Mesothelial cell of epicardium (in vitro differentiated cells): ENCODE measurements at regions not wholly inside any gene's neighbourhood (a gene's known extent, or its start where the extent isn't known, plus 50 kb on each side); places are given as distances from the start of the nearest gene placed in this dataset.

ENCODE experiments used
- DNase-seq, 2 experiments: peaks; one replicate each; pipeline ENCODE4 v3.0.0; 2021; ENCODE audit warnings: low spot score in 2 of 2; ENCODE audit not compliant: unreplicated experiment in 2 of 2
- H3K27ac Mint-ChIP-seq: 2 replicates; pipeline ENCODE4 v1.8.0; 2021; ENCODE audit warnings: mixed read lengths
- H3K27me3 Mint-ChIP-seq: 2 replicates; pipeline ENCODE4 v1.8.0; 2021; ENCODE audit warnings: low read depth, mixed read lengths
- H3K36me3 Mint-ChIP-seq: 2 replicates; pipeline ENCODE4 v1.8.0; 2021; ENCODE audit warnings: mixed read lengths
- H3K4me1 Mint-ChIP-seq: 2 replicates; pipeline ENCODE4 v1.8.0; 2021; ENCODE audit warnings: mixed read lengths
- H3K4me3 Mint-ChIP-seq: 2 replicates; pipeline ENCODE4 v1.8.0; 2021; ENCODE audit warnings: mild to moderate bottlenecking, moderate library complexity, mixed read lengths
- H3K9me3 Mint-ChIP-seq: 2 replicates; pipeline ENCODE4 v1.8.0; 2021; ENCODE audit warnings: mixed read lengths
- CTCF ChIP-seq: fragments of 200-600 bp; sonication (generic); IDR thresholded peaks from one replicate; pipeline ENCODE4 v1.5.0; 2021; ENCODE audit warnings: antibody characterized with exemption; ENCODE audit not compliant: unreplicated experiment

- H3K36me3 Mint-ChIP-seq = peaks cover 4% of the 10 kb centered on the region
- no peaks in the 10 kb centered on the region for H3K27me3 Mint-ChIP-seq
- peaks cover 6% of the 10 kb centered on the region for H3K9me3 Mint-ChIP-seq
- DNase-seq = no peak
- no peaks in the 10 kb centered on the region for H3K4me1 Mint-ChIP-seq
- no peak for TF ChIP-seq CTCF
- H3K27ac Mint-ChIP-seq = no peak overlapping the region
- H3K4me3 Mint-ChIP-seq = no peak overlapping the region
Measured at GRCh38 chr2:200209030-200209429, 97.5 kb upstream of the SPATS2L start.

DNA sequence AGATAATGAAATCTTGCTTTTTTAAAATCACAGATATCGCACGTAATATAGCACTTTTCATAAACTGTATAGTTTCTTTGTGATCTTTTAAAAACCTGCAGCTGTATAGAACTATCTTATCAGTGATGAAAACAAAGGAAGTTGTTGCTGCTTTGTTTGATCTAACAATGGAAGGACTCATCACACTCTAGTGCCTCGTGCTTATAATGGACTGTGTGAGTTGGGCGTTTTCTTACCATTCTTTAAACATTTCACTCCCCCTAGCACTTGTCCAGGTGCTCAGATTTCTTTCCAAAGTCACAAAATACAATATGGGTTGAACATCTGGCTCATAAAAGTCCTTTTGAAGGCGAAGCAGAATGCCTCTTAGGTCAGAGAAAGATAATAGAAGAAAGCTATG, 94.8 kb upstream of the SPATS2L start:
- H3K4me3 Mint-ChIP-seq = no peak overlapping the region
- DNase-seq = no peak
- H3K4me1 Mint-ChIP-seq = no peaks in the 10 kb centered on the region
- no peaks in the 10 kb centered on the region for H3K9me3 Mint-ChIP-seq
- TF ChIP-seq CTCF = no peak
- H3K36me3 Mint-ChIP-seq = no peaks in the 10 kb centered on the region
- H3K27me3 Mint-ChIP-seq = no peaks in the 10 kb centered on the region
- no peak overlapping the region for H3K27ac Mint-ChIP-seq

- no peaks in the 10 kb centered on the region for H3K9me3 Mint-ChIP-seq
- no peak overlapping the region for H3K27ac Mint-ChIP-seq
- no peaks in the 10 kb centered on the region for H3K27me3 Mint-ChIP-seq
- DNase-seq = no peak
- no peaks in the 10 kb centered on the region for H3K36me3 Mint-ChIP-seq
- H3K4me3 Mint-ChIP-seq = no peak overlapping the region
- TF ChIP-seq CTCF = no peak
- H3K4me1 Mint-ChIP-seq = no peaks in the 10 kb centered on the region
Measured at GRCh38 chr2:200212862-200213425, 93.5 kb upstream of the SPATS2L start.

DNA sequence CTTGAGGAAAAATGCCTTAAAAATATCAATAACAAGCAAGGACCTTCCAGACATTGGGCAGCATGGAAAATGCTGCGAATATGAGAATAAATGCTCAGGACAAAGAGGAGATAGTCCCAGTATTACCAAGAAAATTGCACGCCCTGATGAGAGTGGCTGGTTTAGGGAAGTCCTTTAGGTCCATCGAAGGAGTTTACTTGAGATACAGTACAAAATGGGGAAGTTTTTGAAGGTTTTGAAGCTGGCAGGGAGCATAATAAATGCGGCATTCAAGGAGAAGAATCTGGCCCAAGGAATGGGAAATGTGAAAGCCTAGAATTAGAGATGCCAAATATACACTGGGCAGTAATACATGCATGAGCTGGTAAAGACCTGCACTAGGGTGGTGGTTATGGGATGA, 90.2 kb upstream of the SPATS2L start:
- Mint-ChIP-seq H3K27me3 (no peaks in the 10 kb centered on the region), H3K27ac (no peak overlapping the region), H3K4me3 (no peak overlapping the region), H3K36me3 (no peaks in the 10 kb centered on the region), H3K4me1 (peaks cover 8% of the 10 kb centered on the region), H3K9me3 (no peaks in the 10 kb centered on the region)
- no peak for TF ChIP-seq CTCF
- no peak for DNase-seq

- H3K9me3 Mint-ChIP-seq = no peaks in the 10 kb centered on the region
- peaks cover 8% of the 10 kb centered on the region for H3K4me1 Mint-ChIP-seq
- DNase-seq = no peak
- H3K27me3 Mint-ChIP-seq = no peaks in the 10 kb centered on the region
- TF ChIP-seq CTCF = no peak
- H3K27ac Mint-ChIP-seq = no peak overlapping the region
- H3K36me3 Mint-ChIP-seq = no peaks in the 10 kb centered on the region
- H3K4me3 Mint-ChIP-seq = no peak overlapping the region
Measured at GRCh38 chr2:200217320-200217719, 89.2 kb upstream of the SPATS2L start.

DNA sequence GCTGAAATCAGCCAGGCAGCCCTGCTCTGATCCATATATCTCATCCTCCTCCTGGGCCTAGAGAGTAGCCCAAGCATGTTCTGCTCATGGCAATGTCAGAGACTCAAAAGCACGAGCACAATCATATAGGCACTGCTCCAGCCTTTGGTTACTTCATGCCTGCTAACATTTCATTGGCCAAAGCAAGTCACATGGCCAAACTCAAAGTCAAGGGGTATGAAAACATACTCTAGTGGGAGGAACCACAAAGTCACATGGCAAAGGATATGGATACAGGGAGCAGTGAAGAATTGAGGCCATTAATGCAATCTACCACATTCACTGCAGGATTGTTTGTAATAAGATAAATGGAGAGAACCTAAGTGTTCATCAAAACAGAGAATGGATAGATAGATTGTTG, 87.8 kb upstream of the SPATS2L start:
- Mint-ChIP-seq H3K36me3 (no peaks in the 10 kb centered on the region), H3K27ac (no peak overlapping the region), H3K4me1 (peaks cover 8% of the 10 kb centered on the region), H3K9me3 (no peaks in the 10 kb centered on the region), H3K4me3 (no peak overlapping the region), H3K27me3 (no peaks in the 10 kb centered on the region)
- no peak for DNase-seq
- TF ChIP-seq CTCF = no peak
